Activated T-cell treated with anti-CD3 and anti-CD28 coated beads, Interleukin-2, amount 50 U/mL, for 48 hours (primary cell): ENCODE measurements at regions not wholly inside any gene's neighbourhood (a gene's known extent, or its start where the extent isn't known, plus 50 kb on each side); places are given as distances from the start of the nearest gene placed in this dataset.

Experiments used
- DNase-seq, 2 experiments: peaks; one replicate each; pipeline ENCODE4 v3.0.0-alpha.2; 2020

DNA sequence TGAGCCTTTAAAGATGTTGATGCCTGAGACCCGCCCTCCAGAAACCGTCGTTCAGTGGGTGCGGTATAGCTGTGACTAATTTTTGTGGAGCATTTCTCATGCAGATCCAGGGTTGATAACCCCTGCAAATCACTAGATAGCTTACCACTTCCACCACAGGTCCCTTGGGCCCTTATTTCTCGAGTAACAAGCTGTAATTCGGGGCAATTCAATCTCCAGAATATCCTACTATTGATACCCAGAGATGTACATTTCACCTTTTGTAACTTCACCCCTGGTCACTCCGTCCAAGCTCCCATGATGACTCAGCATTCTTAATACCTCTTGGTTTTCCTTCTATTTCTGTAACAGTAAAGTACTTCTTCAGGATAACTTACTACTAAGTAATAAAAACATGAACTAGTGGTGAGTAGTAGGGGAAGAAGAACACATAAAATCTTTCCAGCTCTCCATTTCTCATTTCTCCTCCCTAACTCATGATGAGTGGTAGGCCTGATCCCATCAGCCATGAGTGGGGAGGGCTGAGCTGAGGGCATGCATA lies 71.9 kb upstream of the UBL3 start:
- no peak for DNase-seq

DNA sequence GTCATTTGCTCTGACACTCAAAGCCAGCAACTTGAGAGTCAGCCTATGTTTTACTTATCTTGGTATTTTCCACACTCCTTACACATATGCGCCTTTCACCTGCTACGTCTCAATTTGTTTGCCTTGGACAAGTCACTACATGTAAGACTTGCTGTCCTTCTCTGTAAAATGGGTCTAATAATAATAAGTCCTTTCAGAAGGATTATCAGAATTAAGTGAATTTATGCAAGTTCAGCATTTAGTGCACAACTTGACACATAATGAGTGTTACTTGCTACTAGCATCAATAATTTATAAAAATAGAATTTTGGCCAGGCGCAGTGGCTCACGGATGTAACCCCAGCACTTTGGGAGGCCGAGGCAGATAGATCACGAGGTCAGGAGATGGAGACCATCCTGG lies 71.1 kb upstream of the UBL3 start:
- DNase-seq = no peak

DNA sequence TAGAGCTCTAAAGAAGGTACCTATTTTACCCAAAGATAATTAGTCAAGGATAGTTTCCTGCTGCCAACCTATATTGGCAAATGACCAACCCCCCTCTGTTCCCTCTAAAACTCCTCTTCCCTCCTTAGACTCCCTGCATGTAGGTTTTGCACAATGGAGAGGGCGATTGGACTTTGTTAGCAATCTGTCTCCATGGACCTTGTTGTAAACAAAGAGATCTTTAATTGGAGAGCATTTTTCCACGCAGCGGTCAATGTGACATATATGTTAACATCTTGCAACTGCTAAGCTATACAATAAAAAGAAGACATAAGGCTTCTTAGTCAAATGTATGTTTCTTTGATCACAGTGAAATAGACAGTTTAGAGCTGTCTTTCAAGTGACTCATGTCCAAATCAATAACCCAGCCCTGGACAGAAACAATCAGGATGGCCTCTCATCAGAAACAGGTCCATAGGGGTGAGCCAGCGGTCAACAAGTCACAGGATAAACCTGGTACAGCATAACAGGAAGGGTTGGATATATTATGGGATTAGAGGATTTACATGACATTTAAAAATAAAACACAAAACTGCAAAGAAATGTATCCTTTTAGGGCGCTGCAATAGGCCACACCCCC lies 69.7 kb upstream of the UBL3 start:
- no peak for DNase-seq

DNA sequence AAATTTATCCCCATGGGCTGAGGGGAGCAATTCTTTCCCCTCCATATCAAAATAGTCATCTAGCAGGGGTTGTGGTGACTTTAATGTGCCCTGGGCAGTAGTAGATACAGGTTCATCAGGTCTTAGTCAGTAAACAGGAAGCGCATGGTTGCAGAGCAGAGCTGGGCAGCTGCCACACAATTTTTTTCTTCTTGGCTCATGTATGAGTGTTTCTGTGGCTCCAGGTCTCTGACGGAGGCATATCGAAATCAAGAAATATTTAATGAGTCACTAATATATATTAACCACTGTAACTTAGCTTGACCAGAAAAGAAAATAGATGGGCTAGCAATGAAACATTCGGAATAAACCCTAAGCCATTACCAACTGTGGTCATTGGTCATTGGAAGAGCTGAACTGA lies 68.4 kb upstream of the UBL3 start:
- no peak for DNase-seq

DNA sequence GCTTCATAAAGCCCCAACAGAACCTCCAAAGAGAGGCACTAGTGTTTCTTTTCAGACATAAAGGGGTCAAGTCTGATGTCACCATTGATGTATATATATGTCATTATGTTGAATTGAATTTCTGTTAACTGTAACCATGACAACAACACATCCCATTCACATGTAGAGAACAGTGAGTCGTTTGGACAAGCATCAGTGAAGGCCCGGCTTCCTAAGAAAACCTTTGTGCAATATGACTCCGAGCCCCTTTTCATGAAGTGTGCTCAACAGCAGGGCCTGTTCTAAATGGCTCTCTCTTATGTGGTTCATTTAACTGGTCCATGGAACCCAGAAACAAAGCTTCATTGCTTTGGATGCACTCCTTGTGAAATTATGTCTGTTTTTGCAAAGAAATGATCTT lies 67.2 kb upstream of the UBL3 start:
- no peak for DNase-seq

DNA sequence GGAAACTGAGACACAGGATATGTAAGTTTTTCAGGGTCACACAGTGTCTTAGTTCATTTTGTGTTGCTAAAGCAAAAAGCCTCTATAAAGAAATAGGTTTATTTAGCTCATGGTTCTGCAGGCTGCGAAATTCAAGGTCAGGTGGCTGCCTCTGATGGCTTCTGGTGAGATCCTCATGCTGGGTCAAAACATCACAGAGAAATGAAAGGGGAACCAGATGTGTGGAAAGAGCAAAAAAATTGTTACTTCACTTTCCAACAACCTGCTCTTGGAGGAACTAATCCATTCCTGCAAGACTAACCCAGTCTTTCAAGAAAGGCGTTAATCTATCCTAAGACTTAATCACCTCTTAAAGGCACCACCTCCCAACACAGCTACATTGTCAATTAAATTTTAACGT lies 64.2 kb upstream of the UBL3 start:
- no peak for DNase-seq

DNA sequence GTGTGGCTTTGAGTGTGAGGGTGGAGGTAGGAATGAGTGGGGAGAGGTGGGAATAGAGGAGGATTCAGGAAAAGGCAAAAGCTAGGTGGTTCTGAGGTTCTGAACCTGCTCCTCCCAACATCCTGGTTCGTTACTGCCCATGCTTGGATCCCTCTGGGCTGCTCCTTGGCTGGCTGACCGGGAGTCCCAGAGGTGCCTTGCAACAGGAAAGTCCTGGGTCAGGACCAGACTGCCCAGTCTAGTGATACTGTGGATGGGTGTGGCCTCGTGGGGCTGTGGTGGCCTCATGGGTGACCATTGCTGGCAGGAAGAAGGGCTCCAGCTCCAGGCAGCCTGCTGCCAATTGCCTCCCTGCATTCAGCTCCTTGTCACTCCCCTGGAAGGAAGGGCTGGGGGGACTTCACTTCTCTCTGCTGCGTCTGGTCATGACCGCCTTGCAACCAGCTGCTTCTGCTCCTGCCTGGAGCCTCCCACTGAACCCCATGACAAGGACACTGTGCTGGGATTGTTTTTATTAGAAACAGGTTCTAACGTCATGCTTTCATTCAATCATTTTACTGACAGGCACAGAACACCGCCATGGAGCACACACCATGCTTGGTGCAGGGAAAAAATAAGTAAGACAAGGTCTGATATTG lies 61.5 kb upstream of the UBL3 start:
- DNase-seq = no peak

DNA sequence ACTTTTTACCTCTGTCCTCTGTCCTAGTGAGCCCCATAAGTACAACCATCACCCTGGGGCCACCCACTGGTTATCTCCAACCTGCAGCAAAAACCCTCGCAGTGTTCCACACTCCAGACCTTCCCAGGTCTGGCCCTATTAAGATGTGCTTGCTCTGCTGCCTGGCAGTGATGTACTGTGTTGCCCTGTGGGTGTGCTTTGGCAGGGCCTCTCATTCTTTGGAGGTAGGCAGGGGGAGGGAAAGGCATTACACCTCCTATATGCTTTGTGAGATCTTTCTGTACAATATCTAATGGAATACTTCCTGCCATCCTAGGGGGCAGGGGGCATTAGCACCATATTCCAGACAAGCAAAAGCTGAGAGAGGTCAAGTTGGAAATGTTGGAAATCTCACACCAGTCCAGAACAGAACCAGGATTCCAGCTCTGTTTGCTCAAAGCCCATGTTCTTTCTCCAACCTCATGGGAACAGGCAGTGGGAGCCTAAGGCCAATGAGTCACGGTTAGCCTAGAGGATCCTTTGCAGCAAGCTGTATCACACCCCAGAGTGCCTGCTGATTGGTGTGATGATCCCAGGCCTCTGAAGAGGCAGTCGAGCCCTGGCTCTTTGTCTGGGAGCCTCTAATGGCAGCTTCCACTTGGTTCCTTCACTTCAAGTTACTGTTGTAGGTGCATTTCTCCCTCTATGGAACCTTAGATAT lies 59.7 kb upstream of the UBL3 start:
- no peak for DNase-seq

DNA sequence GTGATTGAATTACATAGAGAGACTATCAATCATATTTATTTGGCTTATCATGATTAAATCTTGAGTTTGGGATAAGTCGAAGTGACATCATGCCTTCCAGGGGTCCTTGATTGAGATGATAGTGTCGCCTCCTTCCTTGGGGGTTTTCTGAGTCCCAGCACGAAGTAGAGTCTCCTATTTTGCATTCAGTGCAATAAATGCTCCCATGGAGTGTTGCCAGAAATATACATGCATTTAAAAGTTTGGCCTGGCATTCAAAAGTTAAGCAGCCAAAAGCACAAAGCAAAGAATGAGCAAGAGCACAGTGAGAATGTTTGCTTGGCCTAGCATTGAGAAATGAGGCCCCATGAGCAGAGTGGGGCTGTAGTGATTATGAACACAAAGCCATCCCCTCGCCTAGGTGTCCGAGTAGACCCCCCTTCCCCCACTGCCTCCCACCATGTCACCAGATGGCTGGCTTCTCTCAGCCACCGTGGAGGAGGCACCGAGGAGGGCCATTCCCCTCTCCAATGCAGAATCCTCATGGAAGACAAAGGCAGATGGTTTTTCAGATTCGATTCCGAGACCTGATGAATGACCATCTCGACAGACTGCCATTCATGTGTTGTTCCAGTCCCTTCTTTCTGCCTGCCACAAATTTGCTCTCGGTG lies 58.8 kb upstream of the UBL3 start:
- DNase-seq = no peak

DNA sequence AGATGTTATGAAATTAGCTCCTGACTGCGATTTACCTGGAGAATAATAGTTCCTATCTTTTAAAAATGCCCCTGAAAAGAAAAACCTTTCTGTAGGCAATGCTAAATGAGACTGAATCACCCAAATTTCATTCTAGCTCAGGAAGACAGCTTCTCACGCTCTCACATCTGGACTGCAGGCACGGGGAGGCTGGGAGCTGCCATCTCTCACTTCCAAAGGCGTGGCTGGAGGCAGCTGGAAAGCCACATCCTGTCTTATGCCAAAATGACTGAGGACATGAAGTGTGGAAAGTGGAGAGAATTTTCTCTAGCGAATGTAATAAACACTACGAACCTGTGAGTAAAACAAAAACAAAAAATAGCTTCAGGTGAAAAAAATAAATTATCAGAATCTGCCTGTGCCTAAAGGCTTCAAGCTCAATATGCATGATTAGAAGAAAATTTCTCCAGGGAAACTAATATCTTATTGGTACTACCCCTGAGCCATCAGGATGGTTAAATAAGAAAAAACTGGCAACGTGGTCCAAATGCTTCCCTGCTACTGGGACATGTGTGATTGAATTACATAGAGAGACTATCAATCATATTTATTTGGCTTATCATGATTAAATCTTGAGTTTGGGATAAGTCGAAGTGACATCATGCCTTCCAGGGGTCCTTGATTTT lies 58.1 kb upstream of the UBL3 start:
- DNase-seq = no peak

DNA sequence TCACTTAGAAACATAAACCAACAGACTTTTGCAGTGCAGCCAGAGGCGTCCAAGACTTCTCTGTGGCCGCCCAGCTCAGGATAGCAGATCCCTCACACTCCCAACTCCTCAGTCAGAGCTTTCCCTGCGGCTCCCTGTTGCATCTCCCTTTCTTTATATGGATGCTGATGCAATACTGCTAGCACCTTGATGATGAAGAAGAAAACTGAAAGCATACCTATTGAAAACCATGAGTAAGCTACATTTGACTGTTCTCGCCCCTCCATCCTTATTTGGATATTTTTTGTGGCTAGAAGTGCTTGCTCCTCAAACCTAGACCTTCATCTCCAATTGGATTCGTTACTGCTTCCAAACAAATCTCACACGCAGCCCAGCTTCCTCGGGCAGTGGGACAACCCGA lies 57.3 kb upstream of the UBL3 start:
- no peak for DNase-seq

DNA sequence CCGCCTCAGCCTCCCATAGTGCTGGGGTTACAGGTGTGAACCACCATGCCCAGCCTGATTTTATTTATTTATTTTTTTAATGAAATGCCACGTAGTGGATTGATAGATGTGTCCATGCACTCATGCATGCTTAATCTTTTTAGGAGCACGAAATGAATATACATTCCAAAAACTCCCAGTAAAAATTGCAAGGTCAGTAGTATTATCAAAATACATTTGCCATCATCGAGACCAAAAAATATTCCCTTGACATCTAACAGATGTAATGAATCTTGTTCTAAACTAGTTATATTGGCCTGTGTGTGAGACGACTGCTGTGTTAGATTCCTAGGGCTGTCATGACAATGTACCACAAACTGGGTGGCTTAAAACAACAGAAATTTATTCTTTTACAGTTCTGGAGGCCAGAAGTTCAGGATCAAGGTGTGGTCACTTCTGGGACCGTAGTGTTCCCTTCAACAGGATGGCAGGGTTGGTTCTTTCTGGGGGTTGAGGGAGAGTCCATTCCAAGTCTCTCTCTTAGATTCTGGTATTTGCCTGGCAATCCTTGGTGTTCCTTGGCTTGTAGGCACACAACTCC lies 56.1 kb upstream of the UBL3 start:
- no peak for DNase-seq

DNA sequence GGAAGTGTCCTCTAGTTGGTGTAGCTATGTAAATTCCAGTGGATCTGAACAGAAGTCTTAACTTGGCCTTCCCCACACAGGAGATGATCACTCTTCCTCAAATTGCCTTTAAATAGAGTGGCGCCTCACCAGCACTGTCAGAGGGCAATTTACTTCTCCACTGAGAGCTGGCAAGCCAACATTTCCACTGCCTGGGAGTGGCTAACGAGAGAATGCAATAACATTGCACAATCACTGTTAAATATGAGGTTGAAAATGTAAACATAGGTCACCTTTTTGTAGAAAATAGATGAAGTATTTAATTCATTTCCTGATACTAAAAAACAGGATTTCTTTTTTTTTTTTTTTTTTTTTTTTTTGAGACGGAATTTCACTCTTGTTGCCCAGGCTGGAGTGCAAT lies 55.4 kb upstream of the UBL3 start:
- DNase-seq = no peak

DNA sequence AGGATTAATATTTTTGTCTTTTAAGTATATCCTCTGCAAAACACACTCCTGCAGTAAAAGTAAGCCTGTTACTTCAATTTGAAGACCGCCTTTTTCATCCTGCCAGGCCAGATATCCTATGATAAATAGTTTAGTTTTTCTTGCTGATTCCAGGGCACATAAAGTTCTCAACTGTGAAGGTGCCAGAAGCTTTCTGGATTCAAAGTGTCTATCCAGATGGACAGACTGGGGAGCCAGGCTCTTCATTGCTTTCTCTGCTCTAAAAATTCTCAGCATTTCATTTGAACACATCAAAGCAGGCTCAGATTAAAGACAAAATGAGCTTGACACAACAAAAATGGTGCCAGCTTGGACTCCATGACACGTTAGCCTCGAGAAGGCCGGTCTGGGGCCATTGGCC lies 53.6 kb upstream of the UBL3 start:
- no peak for DNase-seq

DNA sequence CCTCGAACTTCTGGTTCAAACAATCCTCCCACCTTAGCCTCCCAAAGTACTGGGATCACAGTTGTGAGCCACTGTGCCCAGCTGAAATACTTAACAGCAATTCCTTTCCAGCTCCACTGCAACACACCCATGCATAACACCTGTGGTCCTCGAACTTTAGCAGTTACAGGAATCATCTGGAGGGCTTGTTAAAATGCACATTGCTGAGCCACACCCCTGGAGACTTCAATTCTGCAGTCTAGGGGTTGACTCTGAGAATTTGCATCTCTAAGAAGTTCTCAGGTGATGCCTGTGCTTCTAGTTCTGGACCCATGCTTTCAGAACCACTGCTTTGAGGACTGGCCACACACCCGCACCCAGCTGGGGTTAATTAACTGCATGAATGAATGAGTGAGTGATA lies 53.1 kb upstream of the UBL3 start:
- no peak for DNase-seq

DNA sequence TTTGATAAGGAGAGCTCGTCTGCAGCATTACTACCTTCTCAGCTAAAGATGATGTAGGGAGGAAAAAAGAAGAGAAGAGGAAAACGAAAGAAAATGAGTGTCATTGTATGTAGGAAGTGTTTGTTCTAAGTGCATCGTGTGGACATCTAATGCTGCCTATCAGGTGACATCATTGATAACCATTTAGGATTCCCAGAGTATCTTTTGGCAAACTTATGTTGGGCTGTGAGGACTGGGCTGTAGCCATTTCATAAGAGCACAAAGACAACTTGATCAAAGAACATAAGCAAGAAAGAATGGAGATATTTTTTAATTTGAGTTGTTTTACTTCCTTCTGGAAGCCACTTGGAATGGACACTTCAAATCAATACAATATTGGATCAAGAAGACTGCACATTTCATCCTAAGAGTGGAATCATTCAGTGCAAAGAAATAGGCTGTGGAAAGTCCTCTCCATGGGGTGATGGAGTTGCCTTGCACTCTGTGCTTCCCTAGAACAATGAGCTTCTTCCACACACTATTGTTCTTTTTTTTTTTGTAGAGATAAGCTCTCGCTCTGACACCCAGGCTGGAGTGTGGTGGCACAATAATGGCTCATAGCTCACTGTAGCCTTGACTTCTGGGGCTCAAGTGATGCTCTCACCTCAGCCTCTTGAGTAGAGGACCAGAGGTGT lies 52.4 kb upstream of the UBL3 start:
- DNase-seq = no peak

DNA sequence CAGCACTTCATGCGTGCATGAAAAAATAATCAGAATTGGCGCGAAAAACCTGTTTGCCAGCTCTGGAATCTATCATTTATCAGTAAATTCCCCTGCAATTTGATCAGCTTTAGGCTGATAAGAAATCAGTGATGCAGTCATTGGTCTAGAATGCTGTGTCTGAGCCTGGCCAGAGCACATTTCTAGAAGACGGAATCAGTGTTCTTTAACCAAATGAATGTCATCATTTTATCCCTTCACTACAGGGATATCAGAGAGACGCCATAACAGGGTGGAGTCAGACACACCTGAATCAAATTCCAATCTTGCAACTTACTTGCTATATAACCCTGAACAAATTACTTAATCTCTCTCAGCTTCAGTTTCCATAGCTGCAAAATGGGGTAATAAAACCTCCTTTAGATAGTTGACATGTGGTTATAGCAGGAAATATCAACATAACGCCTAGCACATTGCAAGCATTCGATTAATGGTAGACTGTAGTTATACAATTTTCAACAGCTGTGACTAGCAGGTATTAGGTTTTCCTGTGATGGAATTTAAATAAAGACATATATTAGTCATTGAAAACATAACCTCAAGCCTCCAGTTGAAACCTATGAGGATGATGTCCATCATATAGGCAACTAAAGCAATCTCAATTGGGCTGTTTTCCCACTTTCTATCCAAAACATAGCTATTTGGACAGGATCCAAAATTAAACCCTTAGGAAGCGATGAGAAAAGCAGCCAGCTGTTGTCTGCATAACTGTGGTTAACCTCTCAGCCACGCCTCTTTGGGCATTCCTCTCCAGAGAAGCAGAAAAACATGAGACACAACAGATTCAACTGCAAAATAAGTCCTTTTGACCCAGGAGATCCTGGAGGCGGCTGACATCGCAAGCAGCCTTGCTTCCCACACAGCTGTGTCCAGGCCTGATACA lies 51.6 kb upstream of the UBL3 start:
- DNase-seq = no peak
